ENCODE measurements at regions not wholly inside any gene's neighbourhood (a gene's known extent, or its start where the extent isn't known, plus 50 kb on each side); places are given as distances from the start of the nearest gene placed in this dataset.

DNA sequence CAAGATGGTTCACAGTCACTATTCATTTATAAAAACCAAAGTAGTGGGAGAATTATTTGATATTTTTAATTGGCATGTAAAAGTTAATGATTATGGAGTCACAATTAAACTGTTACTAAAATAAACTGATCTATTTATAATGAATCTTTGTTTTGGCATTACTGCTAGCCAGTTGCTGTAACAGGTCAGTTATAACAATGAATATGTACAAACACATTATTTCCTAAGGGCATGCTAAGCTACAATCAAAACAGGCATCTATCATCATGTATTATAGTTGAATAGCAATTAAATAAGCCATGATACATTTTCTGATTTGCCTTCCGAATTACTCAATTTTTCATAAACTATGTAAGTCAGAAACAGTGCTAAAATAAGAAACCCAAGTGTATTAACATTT is 518.3 kb downstream of the SLC16A7 start:
- no peaks in the 10 kb centered on the region for H3K27me3 ChIP-seq
- H3K4me3 ChIP-seq, result no peak overlapping the region
- 66 to 87% (median 77%) methylated on average over 1 of the region's 1 CpG for WGBS, 4 donors
- H3K27ac ChIP-seq, result no peak overlapping the region
- TF ChIP-seq, protein P1, sequence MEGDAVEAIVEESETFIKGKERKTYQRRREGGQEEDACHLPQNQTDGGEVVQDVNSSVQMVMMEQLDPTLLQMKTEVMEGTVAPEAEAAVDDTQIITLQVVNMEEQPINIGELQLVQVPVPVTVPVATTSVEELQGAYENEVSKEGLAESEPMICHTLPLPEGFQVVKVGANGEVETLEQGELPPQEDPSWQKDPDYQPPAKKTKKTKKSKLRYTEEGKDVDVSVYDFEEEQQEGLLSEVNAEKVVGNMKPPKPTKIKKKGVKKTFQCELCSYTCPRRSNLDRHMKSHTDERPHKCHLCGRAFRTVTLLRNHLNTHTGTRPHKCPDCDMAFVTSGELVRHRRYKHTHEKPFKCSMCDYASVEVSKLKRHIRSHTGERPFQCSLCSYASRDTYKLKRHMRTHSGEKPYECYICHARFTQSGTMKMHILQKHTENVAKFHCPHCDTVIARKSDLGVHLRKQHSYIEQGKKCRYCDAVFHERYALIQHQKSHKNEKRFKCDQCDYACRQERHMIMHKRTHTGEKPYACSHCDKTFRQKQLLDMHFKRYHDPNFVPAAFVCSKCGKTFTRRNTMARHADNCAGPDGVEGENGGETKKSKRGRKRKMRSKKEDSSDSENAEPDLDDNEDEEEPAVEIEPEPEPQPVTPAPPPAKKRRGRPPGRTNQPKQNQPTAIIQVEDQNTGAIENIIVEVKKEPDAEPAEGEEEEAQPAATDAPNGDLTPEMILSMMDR (IDR thresholded peaks at IDR 0.05), result no peak
- no peak for TF ChIP-seq POLR2A (IDR thresholded peaks at IDR 0.05)
- H3K4me1 ChIP-seq (replicated peaks in 1 of 2), result no peaks in the 10 kb centered on the region
- H3K36me3 ChIP-seq (replicated peaks in 1 of 2), result no peaks in the 10 kb centered on the region
- DNase-seq, result no peak
- H3K9me3 ChIP-seq (replicated peaks in 1 of 3), result no peaks in the 10 kb centered on the region
- intact Hi-C loops (cut with DNase I), result no loop called here

GRCh38 chr12:60119327-60119726 is 523.5 kb downstream of the SLC16A7 start:
- Histone ChIP-seq H3K4me3 (no peak overlapping the region), H3K4me1 (replicated peaks in 1 of 2) (no peaks in the 10 kb centered on the region), H3K27ac (no peak overlapping the region), H3K27me3 (no peaks in the 10 kb centered on the region), H3K36me3 (replicated peaks in 1 of 2) (no peaks in the 10 kb centered on the region), H3K9me3 (replicated peaks in 1 of 3) (no peaks in the 10 kb centered on the region)
- DNase-seq, result no peak
- no peak for TF ChIP-seq POLR2A (IDR thresholded peaks at IDR 0.05)
- TF ChIP-seq, protein P1 (IDR thresholded peaks at IDR 0.05), result no peak
- intact Hi-C loops (cut with DNase I), result no loop called here
- 18 to 26% (median 22%) methylated on average over 2 of the region's 2 CpGs for WGBS, 4 donors

DNA sequence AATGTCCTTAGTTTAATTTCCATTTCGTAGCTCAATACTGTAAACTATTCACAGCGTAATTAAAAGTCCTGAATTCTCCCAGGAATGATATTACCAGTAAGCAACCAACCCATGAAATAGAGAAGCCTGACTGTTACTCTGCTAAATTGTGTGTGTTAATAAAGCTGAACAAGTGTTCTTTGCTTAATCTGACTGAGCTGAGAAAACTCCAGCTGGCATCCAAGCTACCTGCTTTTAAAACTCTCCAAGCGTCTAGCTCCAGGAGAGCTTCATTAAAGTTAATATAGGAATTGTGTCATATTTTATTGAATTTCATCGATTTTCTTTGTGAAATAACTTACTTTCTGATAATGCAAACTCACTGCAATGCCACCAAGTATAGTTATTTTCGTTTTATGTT is 524.4 kb downstream of the SLC16A7 start:
- intact Hi-C loops (cut with DNase I), result no loop called here
- no peak overlapping the region for H3K4me3 ChIP-seq
- H3K9me3 ChIP-seq (replicated peaks in 1 of 3), result no peaks in the 10 kb centered on the region
- no peaks in the 10 kb centered on the region for H3K36me3 ChIP-seq (replicated peaks in 1 of 2)
- H3K4me1 ChIP-seq (replicated peaks in 1 of 2), result no peaks in the 10 kb centered on the region
- H3K27me3 ChIP-seq, result no peaks in the 10 kb centered on the region
- H3K27ac ChIP-seq, result no peak overlapping the region
- 78 to 89% (median 80%) methylated on average over 5 of the region's 5 CpGs for WGBS, 4 donors
- DNase-seq, result no peak
- TF ChIP-seq, protein P1 (IDR thresholded peaks at IDR 0.05), result no peak
- no peak for TF ChIP-seq POLR2A (IDR thresholded peaks at IDR 0.05)

GRCh38 chr12:60123557-60123956 is 527.7 kb downstream of the SLC16A7 start:
- no peaks in the 10 kb centered on the region for H3K27me3 ChIP-seq
- no peak for TF ChIP-seq POLR2A (IDR thresholded peaks at IDR 0.05)
- TF ChIP-seq, protein P1 (IDR thresholded peaks at IDR 0.05), result no peak
- no peak overlapping the region for H3K27ac ChIP-seq
- DNase-seq, result no peak
- WGBS, 4 donors, result 37 to 47% (median 46%) methylated on average over 1 of the region's 1 CpG
- H3K4me1 ChIP-seq (replicated peaks in 1 of 2), result no peaks in the 10 kb centered on the region
- intact Hi-C loops (cut with DNase I), result no loop called here
- H3K9me3 ChIP-seq (replicated peaks in 1 of 3), result no peaks in the 10 kb centered on the region
- H3K36me3 ChIP-seq (replicated peaks in 1 of 2), result no peaks in the 10 kb centered on the region
- H3K4me3 ChIP-seq, result no peak overlapping the region

Data from adrenal gland (tissue), 9 donors.